ENCODE measurements at regions not wholly inside any gene's neighbourhood (a gene's known extent, or its start where the extent isn't known, plus 50 kb on each side); places are given as distances from the start of the nearest gene placed in this dataset.

DNA sequence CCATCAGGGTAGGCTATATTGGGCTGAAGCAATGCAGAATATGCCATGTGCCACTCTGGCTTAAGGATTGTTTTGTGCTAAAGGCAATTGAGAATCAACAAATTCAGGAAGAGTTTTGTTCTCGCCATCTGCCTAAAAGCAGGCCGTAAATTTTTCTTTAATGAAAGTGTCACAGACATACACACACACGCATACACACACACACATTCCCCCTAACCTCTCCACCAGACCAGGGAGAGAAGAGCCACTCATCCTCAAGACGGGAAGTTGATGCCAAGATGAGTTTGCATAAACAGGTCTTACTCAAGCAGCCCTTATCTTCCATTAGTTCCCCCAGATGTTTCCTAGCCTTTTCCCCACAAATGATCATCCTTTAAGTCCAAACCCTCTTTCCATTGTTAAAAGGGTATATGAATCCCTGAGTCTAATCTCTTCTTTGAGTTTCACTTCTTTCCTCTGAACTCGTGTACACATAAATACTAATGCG is 59.6 kb upstream of the TRIM24 start:
- H3K4me1 Mint-ChIP-seq = peaks cover 26% of the 10 kb centered on the region
- TF ChIP-seq SOX15 (CRISPR knock-in tag; IDR thresholded peaks at IDR 0.05) (no peak), NR2C2 (CRISPR knock-in tag; IDR thresholded peaks at IDR 0.05) (no peak), SMAD4 (CRISPR knock-in tag; IDR thresholded peaks at IDR 0.05) (no peak), KAT7 (CRISPR knock-in tag; IDR thresholded peaks at IDR 0.05; ENCODE audit: borderline replicate concordance) (no peak), MYBL2 (CRISPR knock-in tag; IDR thresholded peaks at IDR 0.05) (no peak)
- TF ChIP-seq, protein P1, sequence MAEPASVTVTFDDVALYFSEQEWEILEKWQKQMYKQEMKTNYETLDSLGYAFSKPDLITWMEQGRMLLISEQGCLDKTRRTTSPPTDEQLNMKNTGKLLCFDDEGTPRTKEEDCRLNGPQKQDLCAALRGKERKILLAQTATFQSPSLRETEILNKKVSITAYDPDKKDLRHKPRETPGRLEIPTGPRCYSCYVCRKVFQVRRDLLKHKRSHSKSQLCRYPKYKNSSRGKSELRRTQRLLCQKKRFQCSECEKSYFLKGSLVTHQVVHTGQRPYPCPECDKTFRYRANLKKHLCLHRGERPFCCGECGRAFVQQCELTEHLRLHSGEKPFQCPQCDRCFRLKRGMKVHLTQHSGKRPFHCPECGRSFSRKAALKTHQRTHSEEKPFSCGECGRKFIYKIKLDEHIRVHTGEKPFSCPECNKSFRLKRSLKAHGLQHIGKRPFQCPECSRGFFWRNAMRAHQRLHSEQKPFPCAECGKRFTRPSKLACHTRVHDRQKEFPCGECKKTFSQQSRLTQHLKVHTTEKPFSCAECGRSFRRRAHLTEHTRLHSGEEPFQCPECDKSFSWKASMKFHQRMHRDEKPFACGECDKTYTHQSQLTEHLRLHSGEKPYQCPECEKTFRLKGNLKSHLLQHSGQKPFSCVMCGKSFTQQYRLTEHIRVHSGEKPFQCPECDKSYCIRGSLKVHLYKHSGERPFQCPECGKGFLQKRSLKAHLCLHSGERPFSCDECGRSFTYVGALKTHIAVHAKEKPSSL (CRISPR knock-in tag; conservative IDR thresholded peaks at IDR 0.05) = no peak
- ATAC-seq (no peak), DNase-seq (ENCODE audit: low spot score) (no peak)
- H3K9me3 Mint-ChIP-seq = peaks cover 9% of the 10 kb centered on the region; the same call in 1 of the 2 replicates
- ChIA-PET POLR2A (no interaction called here), CTCF (no interaction called here)
- no peak overlapping the region for H3K4me3 Mint-ChIP-seq
- H3K27ac Mint-ChIP-seq = no peak overlapping the region
- no peaks in the 10 kb centered on the region for H3K36me3 Mint-ChIP-seq
- no peaks in the 10 kb centered on the region for H3K27me3 Mint-ChIP-seq (ENCODE audit: low read depth)

DNA sequence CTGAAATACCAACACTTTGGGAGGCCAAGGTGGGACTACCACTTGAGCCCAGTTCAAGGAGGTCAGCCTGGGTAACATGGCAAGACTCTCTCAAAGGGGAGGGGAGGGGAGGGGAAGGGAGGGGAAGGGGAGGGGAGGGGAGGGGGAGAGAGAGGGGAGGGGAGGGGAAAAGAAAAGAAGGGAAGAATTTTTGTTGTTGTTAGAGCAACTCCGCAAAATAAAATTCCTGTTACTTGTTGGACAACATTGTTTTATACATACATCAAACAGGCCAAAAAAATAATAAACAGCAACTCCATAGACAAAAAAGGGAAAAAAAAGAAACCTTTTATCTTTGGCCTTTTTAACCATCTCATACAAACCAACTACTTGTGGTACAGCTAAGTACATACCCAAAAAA is 57.3 kb upstream of the TRIM24 start:
- H3K4me1 Mint-ChIP-seq = peaks cover 15% of the 10 kb centered on the region
- peaks cover 12% of the 10 kb centered on the region for H3K9me3 Mint-ChIP-seq
- POLR2A ChIA-PET = no interaction called here
- CTCF ChIA-PET = no interaction called here
- no peak overlapping the region for H3K4me3 Mint-ChIP-seq
- H3K36me3 Mint-ChIP-seq = no peaks in the 10 kb centered on the region
- DNase-seq (ENCODE audit: low spot score) (no peak), ATAC-seq (no peak)
- TF ChIP-seq NR3C1 (CRISPR knock-in tag; conservative IDR thresholded peaks at IDR 0.05; ENCODE audit: low read depth) = no peak
- no peak for TF ChIP-seq SOX15 (CRISPR knock-in tag; IDR thresholded peaks at IDR 0.05)
- TF ChIP-seq, protein P2, sequence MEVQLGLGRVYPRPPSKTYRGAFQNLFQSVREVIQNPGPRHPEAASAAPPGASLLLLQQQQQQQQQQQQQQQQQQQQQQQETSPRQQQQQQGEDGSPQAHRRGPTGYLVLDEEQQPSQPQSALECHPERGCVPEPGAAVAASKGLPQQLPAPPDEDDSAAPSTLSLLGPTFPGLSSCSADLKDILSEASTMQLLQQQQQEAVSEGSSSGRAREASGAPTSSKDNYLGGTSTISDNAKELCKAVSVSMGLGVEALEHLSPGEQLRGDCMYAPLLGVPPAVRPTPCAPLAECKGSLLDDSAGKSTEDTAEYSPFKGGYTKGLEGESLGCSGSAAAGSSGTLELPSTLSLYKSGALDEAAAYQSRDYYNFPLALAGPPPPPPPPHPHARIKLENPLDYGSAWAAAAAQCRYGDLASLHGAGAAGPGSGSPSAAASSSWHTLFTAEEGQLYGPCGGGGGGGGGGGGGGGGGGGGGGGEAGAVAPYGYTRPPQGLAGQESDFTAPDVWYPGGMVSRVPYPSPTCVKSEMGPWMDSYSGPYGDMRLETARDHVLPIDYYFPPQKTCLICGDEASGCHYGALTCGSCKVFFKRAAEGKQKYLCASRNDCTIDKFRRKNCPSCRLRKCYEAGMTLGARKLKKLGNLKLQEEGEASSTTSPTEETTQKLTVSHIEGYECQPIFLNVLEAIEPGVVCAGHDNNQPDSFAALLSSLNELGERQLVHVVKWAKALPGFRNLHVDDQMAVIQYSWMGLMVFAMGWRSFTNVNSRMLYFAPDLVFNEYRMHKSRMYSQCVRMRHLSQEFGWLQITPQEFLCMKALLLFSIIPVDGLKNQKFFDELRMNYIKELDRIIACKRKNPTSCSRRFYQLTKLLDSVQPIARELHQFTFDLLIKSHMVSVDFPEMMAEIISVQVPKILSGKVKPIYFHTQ (CRISPR knock-in tag; IDR thresholded peaks at IDR 0.05) = no peak
- TF ChIP-seq MXD4 (CRISPR knock-in tag; IDR thresholded peaks at IDR 0.05; ENCODE audit: borderline replicate concordance) = no peak
- TF ChIP-seq, protein P3, sequence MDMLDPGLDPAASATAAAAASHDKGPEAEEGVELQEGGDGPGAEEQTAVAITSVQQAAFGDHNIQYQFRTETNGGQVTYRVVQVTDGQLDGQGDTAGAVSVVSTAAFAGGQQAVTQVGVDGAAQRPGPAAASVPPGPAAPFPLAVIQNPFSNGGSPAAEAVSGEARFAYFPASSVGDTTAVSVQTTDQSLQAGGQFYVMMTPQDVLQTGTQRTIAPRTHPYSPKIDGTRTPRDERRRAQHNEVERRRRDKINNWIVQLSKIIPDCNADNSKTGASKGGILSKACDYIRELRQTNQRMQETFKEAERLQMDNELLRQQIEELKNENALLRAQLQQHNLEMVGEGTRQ (CRISPR knock-in tag; IDR thresholded peaks at IDR 0.05) = no peak
- TF ChIP-seq, protein P4, sequence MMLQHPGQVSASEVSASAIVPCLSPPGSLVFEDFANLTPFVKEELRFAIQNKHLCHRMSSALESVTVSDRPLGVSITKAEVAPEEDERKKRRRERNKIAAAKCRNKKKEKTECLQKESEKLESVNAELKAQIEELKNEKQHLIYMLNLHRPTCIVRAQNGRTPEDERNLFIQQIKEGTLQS (CRISPR knock-in tag; conservative IDR thresholded peaks at IDR 0.05) = no peak
- H3K27me3 Mint-ChIP-seq (ENCODE audit: low read depth) = no peaks in the 10 kb centered on the region
- no peak overlapping the region for H3K27ac Mint-ChIP-seq

DNA sequence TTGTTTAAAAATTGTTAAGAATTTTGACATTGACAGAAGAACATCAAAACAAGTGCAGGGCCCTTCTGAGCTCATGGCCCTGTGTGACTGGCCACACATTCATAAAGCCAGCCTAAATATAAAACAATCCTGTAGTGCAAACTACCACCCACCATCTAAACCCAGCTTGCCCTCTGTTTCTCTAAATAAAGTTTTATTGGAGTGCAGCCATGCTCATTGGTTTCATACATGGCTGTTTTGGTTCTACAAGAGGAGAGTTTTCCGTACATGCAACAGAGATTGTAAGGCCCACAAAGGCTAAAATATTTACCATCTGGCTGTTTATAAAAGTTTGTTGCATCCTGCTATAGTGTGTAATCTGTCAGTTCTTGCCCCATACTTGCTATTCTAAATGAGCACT is 54.6 kb upstream of the TRIM24 start:
- POLR2A ChIA-PET = no interaction called here
- DNase-seq (ENCODE audit: low spot score) (no peak), ATAC-seq (no peak)
- peaks cover 15% of the 10 kb centered on the region for H3K4me1 Mint-ChIP-seq
- H3K27me3 Mint-ChIP-seq (ENCODE audit: low read depth) = no peaks in the 10 kb centered on the region
- peaks cover 12% of the 10 kb centered on the region for H3K9me3 Mint-ChIP-seq
- CTCF ChIA-PET = no interaction called here
- H3K4me3 Mint-ChIP-seq = no peak overlapping the region
- H3K27ac Mint-ChIP-seq = no peak overlapping the region
- H3K36me3 Mint-ChIP-seq = no peaks in the 10 kb centered on the region
- TF ChIP-seq, protein P5, sequence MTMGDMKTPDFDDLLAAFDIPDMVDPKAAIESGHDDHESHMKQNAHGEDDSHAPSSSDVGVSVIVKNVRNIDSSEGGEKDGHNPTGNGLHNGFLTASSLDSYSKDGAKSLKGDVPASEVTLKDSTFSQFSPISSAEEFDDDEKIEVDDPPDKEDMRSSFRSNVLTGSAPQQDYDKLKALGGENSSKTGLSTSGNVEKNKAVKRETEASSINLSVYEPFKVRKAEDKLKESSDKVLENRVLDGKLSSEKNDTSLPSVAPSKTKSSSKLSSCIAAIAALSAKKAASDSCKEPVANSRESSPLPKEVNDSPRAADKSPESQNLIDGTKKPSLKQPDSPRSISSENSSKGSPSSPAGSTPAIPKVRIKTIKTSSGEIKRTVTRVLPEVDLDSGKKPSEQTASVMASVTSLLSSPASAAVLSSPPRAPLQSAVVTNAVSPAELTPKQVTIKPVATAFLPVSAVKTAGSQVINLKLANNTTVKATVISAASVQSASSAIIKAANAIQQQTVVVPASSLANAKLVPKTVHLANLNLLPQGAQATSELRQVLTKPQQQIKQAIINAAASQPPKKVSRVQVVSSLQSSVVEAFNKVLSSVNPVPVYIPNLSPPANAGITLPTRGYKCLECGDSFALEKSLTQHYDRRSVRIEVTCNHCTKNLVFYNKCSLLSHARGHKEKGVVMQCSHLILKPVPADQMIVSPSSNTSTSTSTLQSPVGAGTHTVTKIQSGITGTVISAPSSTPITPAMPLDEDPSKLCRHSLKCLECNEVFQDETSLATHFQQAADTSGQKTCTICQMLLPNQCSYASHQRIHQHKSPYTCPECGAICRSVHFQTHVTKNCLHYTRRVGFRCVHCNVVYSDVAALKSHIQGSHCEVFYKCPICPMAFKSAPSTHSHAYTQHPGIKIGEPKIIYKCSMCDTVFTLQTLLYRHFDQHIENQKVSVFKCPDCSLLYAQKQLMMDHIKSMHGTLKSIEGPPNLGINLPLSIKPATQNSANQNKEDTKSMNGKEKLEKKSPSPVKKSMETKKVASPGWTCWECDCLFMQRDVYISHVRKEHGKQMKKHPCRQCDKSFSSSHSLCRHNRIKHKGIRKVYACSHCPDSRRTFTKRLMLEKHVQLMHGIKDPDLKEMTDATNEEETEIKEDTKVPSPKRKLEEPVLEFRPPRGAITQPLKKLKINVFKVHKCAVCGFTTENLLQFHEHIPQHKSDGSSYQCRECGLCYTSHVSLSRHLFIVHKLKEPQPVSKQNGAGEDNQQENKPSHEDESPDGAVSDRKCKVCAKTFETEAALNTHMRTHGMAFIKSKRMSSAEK (CRISPR knock-in tag; IDR thresholded peaks at IDR 0.05; ENCODE audit: borderline replicate concordance) = no peak
- TF ChIP-seq FOXJ3 (CRISPR knock-in tag; IDR thresholded peaks at IDR 0.05; ENCODE audit: borderline replicate concordance) = no peak
- no peak for TF ChIP-seq ETV6 (CRISPR knock-in tag; IDR thresholded peaks at IDR 0.05)
- TF ChIP-seq, protein P4 (CRISPR knock-in tag; conservative IDR thresholded peaks at IDR 0.05) = no peak
- TF ChIP-seq ZNF121 (CRISPR knock-in tag; IDR thresholded peaks at IDR 0.05) = no peak
- TF ChIP-seq, protein P6, sequence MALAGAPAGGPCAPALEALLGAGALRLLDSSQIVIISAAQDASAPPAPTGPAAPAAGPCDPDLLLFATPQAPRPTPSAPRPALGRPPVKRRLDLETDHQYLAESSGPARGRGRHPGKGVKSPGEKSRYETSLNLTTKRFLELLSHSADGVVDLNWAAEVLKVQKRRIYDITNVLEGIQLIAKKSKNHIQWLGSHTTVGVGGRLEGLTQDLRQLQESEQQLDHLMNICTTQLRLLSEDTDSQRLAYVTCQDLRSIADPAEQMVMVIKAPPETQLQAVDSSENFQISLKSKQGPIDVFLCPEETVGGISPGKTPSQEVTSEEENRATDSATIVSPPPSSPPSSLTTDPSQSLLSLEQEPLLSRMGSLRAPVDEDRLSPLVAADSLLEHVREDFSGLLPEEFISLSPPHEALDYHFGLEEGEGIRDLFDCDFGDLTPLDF (CRISPR knock-in tag; IDR thresholded peaks at IDR 0.05) = no peak
- TF ChIP-seq, protein P7, sequence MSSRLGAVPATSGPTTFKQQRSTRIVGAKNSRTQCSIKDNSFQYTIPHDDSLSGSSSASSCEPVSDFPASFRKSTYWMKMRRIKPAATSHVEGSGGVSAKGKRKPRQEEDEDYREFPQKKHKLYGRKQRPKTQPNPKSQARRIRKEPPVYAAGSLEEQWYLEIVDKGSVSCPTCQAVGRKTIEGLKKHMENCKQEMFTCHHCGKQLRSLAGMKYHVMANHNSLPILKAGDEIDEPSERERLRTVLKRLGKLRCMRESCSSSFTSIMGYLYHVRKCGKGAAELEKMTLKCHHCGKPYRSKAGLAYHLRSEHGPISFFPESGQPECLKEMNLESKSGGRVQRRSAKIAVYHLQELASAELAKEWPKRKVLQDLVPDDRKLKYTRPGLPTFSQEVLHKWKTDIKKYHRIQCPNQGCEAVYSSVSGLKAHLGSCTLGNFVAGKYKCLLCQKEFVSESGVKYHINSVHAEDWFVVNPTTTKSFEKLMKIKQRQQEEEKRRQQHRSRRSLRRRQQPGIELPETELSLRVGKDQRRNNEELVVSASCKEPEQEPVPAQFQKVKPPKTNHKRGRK (CRISPR knock-in tag; IDR thresholded peaks at IDR 0.05; ENCODE audit: borderline replicate concordance) = no peak
- no peak for TF ChIP-seq NR3C1 (CRISPR knock-in tag; conservative IDR thresholded peaks at IDR 0.05; ENCODE audit: low read depth)
- no peak for TF ChIP-seq GABPB1 (CRISPR knock-in tag; IDR thresholded peaks at IDR 0.05)
